Transverse colon (tissue), 4 donors: ENCODE measurements at regions not wholly inside any gene's neighbourhood (a gene's known extent, or its start where the extent isn't known, plus 50 kb on each side); places are given as distances from the start of the nearest gene placed in this dataset.

Experiments used
- CTCF ChIP-seq, 5 experiments: fragments of 200-600 bp in 3 of 5; fragments of 450-650 bp in 2 of 5; sonication (generic) in 3 of 5; IDR thresholded peaks; 1 replicate in 2 of 5; 2 replicates in 3 of 5; pipeline ENCODE4 v1.5.1; 2016 to 2017; ENCODE audit warnings: antibody characterized with exemption in 5 of 5, inconsistent platforms in 3 of 5, mild to moderate bottlenecking in 2 of 5, moderate library complexity in 1 of 5
- POLR2A ChIP-seq: fragments of 450-650 bp; IDR thresholded peaks from one replicate; pipeline ENCODE4 v1.6.1; 2016; ENCODE audit warnings: antibody characterized with exemption, mild to moderate bottlenecking, moderate library complexity
- POLR2AphosphoS5 ChIP-seq, 3 donors: sonication (generic); formaldehyde crosslinking; IDR thresholded peaks; one replicate each; pipeline ENCODE4 v1.6.1; 2016; ENCODE audit warnings: antibody characterized with exemption in 3 of 3

- TF ChIP-seq CTCF (IDR thresholded peaks at IDR 0.05) (no peak), POLR2AphosphoS5 (IDR thresholded peaks at IDR 0.05) (no peak), POLR2A (no peak)
Observed at GRCh38 chr9:100865111-100865510, 163.4 kb upstream of the PLPPR1 start.
